B cell (primary cell): ENCODE measurements at regions not wholly inside any gene's neighbourhood (a gene's known extent, or its start where the extent isn't known, plus 50 kb on each side); places are given as distances from the start of the nearest gene placed in this dataset.

Experiments used
- ATAC-seq: fragments of 200-7000 bp; cut with Tn5 transposase; one replicate; pipeline ENCODE4 v1.10.0; 2021; ENCODE audit warnings: low read depth, mild to moderate bottlenecking, moderate number of reproducible peaks, moderate library complexity
- CTCF ChIA-PET: fragments of 350-600 bp; sonication (Branson Sonifier 250); formaldehyde crosslinking; loops from one replicate; lab custom pipeline; 2021; ENCODE audit warnings: antibody characterized with exemption, inconsistent platforms; lab: Charles Lee
- POLR2A ChIA-PET: fragments of 350-600 bp; sonication (Branson Sonifier 250); formaldehyde crosslinking; loops from one replicate; lab custom pipeline; 2021; ENCODE audit warnings: antibody characterized with exemption; lab: Charles Lee
- DNase-seq: peaks from one replicate; pipeline ENCODE4 v3.0.0; 2013
- H2AFZ ChIP-seq: 2 replicates; pipeline ENCODE4 v1.6.1; 2012; ENCODE audit warnings: mild to moderate bottlenecking, low read depth, low read length; ENCODE audit not compliant: insufficient read depth, poor library complexity, severe bottlenecking
- H3K27ac ChIP-seq, 2 donors: 1 replicate in 1 of 2; 2 replicates in 1 of 2; pipeline ENCODE4 v1.5.1; 2012 to 2013; ENCODE audit warnings: low read length in 2 of 2, mild to moderate bottlenecking in 2 of 2, moderate library complexity in 1 of 2
- H3K27me3 ChIP-seq, 4 experiments: fragments of 200-600 bp in 1 of 4; sonication (generic) in 1 of 4; replicated peaks in 1 of 4; 1 replicate in 2 of 4; 2 replicates in 2 of 4; pipeline versions ENCODE4 v1.6.1 to v1.7.0; 2013 to 2016; ENCODE audit warnings: low read length in 3 of 4, mild to moderate bottlenecking in 2 of 4, mixed read lengths in 1 of 4, moderate library complexity in 1 of 4; ENCODE audit not compliant: insufficient read depth in 4 of 4, control insufficient read depth in 3 of 4; ENCODE audit errors: control extremely low read depth in 1 of 4
- H3K36me3 ChIP-seq, 2 experiments: replicated peaks in 1 of 2; 1 replicate in 1 of 2; 2 replicates in 1 of 2; pipeline versions ENCODE4 v1.6.1 to v1.7.1; 2013; ENCODE audit warnings: low read length in 1 of 2; ENCODE audit not compliant: insufficient read depth in 2 of 2, control insufficient read depth in 1 of 2; ENCODE audit errors: control extremely low read depth in 1 of 2, extremely low read depth in 1 of 2
- H3K4me1 ChIP-seq, 2 donors: fragments of 200-600 bp in 1 of 2; sonication (generic) in 1 of 2; 1 replicate in 1 of 2; 2 replicates in 1 of 2; pipeline versions ENCODE4 v1.5.1 to v1.6.1; 2013 to 2017; ENCODE audit warnings: low read length in 2 of 2; ENCODE audit not compliant: control insufficient read depth in 2 of 2, insufficient read depth in 2 of 2
- H3K4me2 ChIP-seq: replicated peaks from 2 replicates; pipeline ENCODE3; 2012; ENCODE audit warnings: mild to moderate bottlenecking, low read depth, low read length; ENCODE audit not compliant: poor library complexity, severe bottlenecking
- H3K4me3 ChIP-seq, 5 experiments: fragments of 200-600 bp in 1 of 5; sonication (generic) in 1 of 5; 1 replicate in 3 of 5; 2 replicates in 2 of 5; pipeline versions ENCODE4 v1.5.1 to v1.7.0; 2011 to 2016; ENCODE audit warnings: low read length in 4 of 5, mild to moderate bottlenecking in 4 of 5, low read depth in 2 of 5, control low read depth in 1 of 5, moderate library complexity in 1 of 5; ENCODE audit not compliant: insufficient read depth in 1 of 5; ENCODE audit errors: control extremely low read depth in 1 of 5, extremely low read depth in 1 of 5
- H3K79me2 ChIP-seq: fragments of 200-600 bp; sonication (generic); one replicate; pipeline ENCODE4 v1.6.0; 2016; ENCODE audit warnings: low read length; ENCODE audit not compliant: control insufficient read depth, insufficient read depth
- H3K9ac ChIP-seq: fragments of 200-600 bp; sonication (generic); 2 replicates; pipeline ENCODE4 v1.6.1; 2017; ENCODE audit warnings: mild to moderate bottlenecking, low read length, moderate library complexity
- H3K9me3 ChIP-seq, 3 donors: one replicate each; pipeline versions ENCODE4 v1.6.1 to v1.7.1; 2013; ENCODE audit warnings: low read length in 2 of 3; ENCODE audit not compliant: control insufficient read depth in 2 of 3, insufficient read depth in 1 of 3; ENCODE audit errors: control extremely low read depth in 1 of 3
- H4K20me1 ChIP-seq: 2 replicates; pipeline ENCODE4 v1.6.0; 2012; ENCODE audit warnings: mild to moderate bottlenecking, low read length; ENCODE audit not compliant: insufficient read depth, control insufficient read depth, poor library complexity, severe bottlenecking
- H3K27ac Mint-ChIP-seq: one replicate; pipeline ENCODE4 v1.8.0; 2021; ENCODE audit warnings: mixed read lengths
- H3K27me3 Mint-ChIP-seq: one replicate; pipeline ENCODE4 v1.8.0; 2021; ENCODE audit warnings: mixed read lengths
- H3K4me1 Mint-ChIP-seq: one replicate; pipeline ENCODE4 v1.8.0; 2021; ENCODE audit warnings: mixed read lengths
- H3K4me3 Mint-ChIP-seq: one replicate; pipeline ENCODE4 v1.8.0; 2021; ENCODE audit warnings: mixed read lengths
- H3K9me3 Mint-ChIP-seq: one replicate; pipeline ENCODE4 v1.8.0; 2022; ENCODE audit warnings: mixed read lengths; ENCODE audit not compliant: insufficient read depth
- CTCF ChIP-seq: fragments of 200-600 bp; IDR thresholded peaks from one replicate; pipeline ENCODE4 v1.8.0; 2022; ENCODE audit warnings: antibody characterized with exemption, mild to moderate bottlenecking
- EZH2 ChIP-seq: IDR thresholded peaks from 2 replicates; pipeline ENCODE4 v1.6.1; 2012; ENCODE audit warnings: borderline replicate concordance, low read depth, mild to moderate bottlenecking, moderate library complexity, low read length; ENCODE audit not compliant: insufficient read depth, poor library complexity, severe bottlenecking
- WGBS: methylation state at CpG from one replicate; pipeline ENCODE4 v1.1.5; 2013; ENCODE audit warnings: missing lambda C conversion rate; ENCODE audit not compliant: insufficient coverage; 5-methylcytosine and 5-hydroxymethylcytosine counted together
- intact Hi-C: fragments of 100-400 bp; cut with micrococcal nuclease; formaldehyde crosslinking; loops from one replicate; pipeline ENCODE4 v1.10.0; 2022

DNA sequence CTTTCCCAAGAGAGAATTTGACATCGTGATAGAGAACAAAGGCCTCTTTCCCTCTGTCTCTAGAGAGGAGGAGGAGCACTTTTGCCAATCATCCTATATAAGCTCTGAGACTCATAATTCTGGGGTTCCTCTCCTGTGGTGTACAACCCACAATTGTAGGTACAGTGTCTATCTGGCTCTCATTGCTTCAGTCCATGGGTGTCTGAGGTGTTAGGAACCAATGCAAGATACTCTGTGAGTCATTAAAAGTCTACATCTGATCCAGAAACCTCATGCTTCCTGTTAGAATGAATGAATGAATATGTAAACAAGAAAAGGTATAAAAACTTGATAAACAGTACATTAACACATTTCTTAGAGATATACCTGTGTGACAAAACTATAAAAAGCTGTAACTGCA is 356.7 kb downstream of the QKI start:
- no peak overlapping the region for H3K27ac ChIP-seq
- no peaks in the 10 kb centered on the region for H3K9me3 ChIP-seq
- intact Hi-C loops: no loop called here
- no peaks in the 10 kb centered on the region for H3K79me2 ChIP-seq
- Mint-ChIP-seq H3K4me1 (no peaks in the 10 kb centered on the region), H3K4me3 (no peak overlapping the region), H3K27ac (no peak overlapping the region), H3K9me3 (no peaks in the 10 kb centered on the region), H3K27me3 (peaks cover 19% of the 10 kb centered on the region)
- H3K36me3 ChIP-seq: no peaks in the 10 kb centered on the region
- ChIA-PET CTCF (no interaction called here), POLR2A (no interaction called here)
- no peak overlapping the region for H3K4me2 ChIP-seq
- H4K20me1 ChIP-seq: no peaks in the 10 kb centered on the region
- no peak overlapping the region for H3K9ac ChIP-seq
- H3K4me3 ChIP-seq: no peak overlapping the region
- WGBS: no CpG with 5 or more reads among the region's 1 CpG
- ATAC-seq (no peak), DNase-seq (no peak)
- H2AFZ ChIP-seq: no peak overlapping the region
- H3K27me3 ChIP-seq: peaks cover 0 to 5% (median 5%) of the 10 kb centered on the region in 4 experiments
- TF ChIP-seq EZH2 (no peak), CTCF (no peak)
- H3K4me1 ChIP-seq: no peaks in the 10 kb centered on the region

GRCh38 chr6:163768905-163769304 is 354.4 kb downstream of the QKI start:
- DNase-seq (no peak), ATAC-seq (no peak)
- POLR2A ChIA-PET: no interaction called here
- no peak overlapping the region for H3K9ac ChIP-seq
- no peaks in the 10 kb centered on the region for H3K9me3 ChIP-seq
- H4K20me1 ChIP-seq: no peaks in the 10 kb centered on the region
- H3K4me3 ChIP-seq: no peak overlapping the region
- no peak for TF ChIP-seq CTCF
- no peak for TF ChIP-seq EZH2
- H3K4me2 ChIP-seq: no peak overlapping the region
- peaks cover 0 to 5% (median 5%) of the 10 kb centered on the region in 4 experiments for H3K27me3 ChIP-seq
- H3K79me2 ChIP-seq: no peaks in the 10 kb centered on the region
- Mint-ChIP-seq H3K27ac (no peak overlapping the region), H3K9me3 (no peaks in the 10 kb centered on the region), H3K27me3 (peaks cover 22% of the 10 kb centered on the region), H3K4me1 (no peaks in the 10 kb centered on the region), H3K4me3 (no peak overlapping the region)
- H3K4me1 ChIP-seq: no peaks in the 10 kb centered on the region
- H2AFZ ChIP-seq: no peak overlapping the region
- no peaks in the 10 kb centered on the region for H3K36me3 ChIP-seq
- CTCF ChIA-PET: no interaction called here
- H3K27ac ChIP-seq: no peak overlapping the region
- intact Hi-C loops: no loop called here
